GM12878 (cell line): ENCODE measurements at regions not wholly inside any gene's neighbourhood (a gene's known extent, or its start where the extent isn't known, plus 50 kb on each side); places are given as distances from the start of the nearest gene placed in this dataset.

Source experiments
- ATAC-seq: fragments of 200-7000 bp; cut with Tn5 transposase; 3 replicates; pipeline ENCODE4 v1.9.1; 2020; ENCODE audit warnings: mild to moderate bottlenecking, moderate library complexity
- BruUV-seq: library from RNA; stranded (reverse); fragments of 400-500 nt; replicated peaks from 2 replicates; lab custom pipeline; 2021; lab: Mats Ljungman, UMichigan
- CTCF ChIA-PET: fragments of 300-600 bp; sonication (Branson Sonifier 250); formaldehyde crosslinking; extraction: SDS; loops from one replicate; lab custom pipeline; 2021; ENCODE audit warnings: inconsistent platforms; lab: Yijun Ruan, JAX
- POLR2A ChIA-PET: fragments of 350-600 bp; formaldehyde crosslinking; extraction: SDS; loops from one replicate; lab custom pipeline; 2021; ENCODE audit warnings: inconsistent platforms; lab: Charles Lee
- RAD21 ChIA-PET: fragments of 300-600 bp; sonication (Branson Sonifier 250); formaldehyde crosslinking; loops from one replicate; lab custom pipeline; 2023; ENCODE audit warnings: antibody characterized with exemption; ENCODE audit not compliant: unreplicated experiment; lab: Charles Lee
- SMC1A ChIA-PET: fragments of 300-600 bp; sonication (Branson Sonifier 250); formaldehyde crosslinking; loops from one replicate; lab custom pipeline; 2023; ENCODE audit not compliant: unreplicated experiment, uncharacterized antibody; lab: Charles Lee
- DNase-seq: peaks from one replicate; pipeline ENCODE4 v3.0.0-alpha.2; 2011; ENCODE audit warnings: low read depth, low spot score
- FAIRE-seq: peaks from 3 replicates; lab custom pipeline; 2011; peaks lifted over from hg19 to GRCh38; lab: Jason Lieb, UNC
- H2AFZ ChIP-seq: 2 replicates; pipeline ENCODE4 v1.6.0; 2011; ENCODE audit warnings: low read depth, low read length, control low read depth; ENCODE audit not compliant: control insufficient read depth
- H3K27ac ChIP-seq: 2 replicates; pipeline ENCODE4 v1.5.1; 2011; ENCODE audit warnings: control low read depth; ENCODE audit not compliant: control insufficient read depth, insufficient read depth
- H3K27me3 ChIP-seq, 2 experiments: replicated peaks in 1 of 2; 2 replicates each; pipeline versions ENCODE4 v1.6.0 to v1.6.1; 2011; ENCODE audit warnings: low read length in 1 of 2; ENCODE audit not compliant: control insufficient read depth in 2 of 2, insufficient read depth in 2 of 2
- H3K36me3 ChIP-seq, 2 experiments: 2 replicates each; pipeline ENCODE4 v1.5.1; 2011; ENCODE audit warnings: low read length in 1 of 2; ENCODE audit not compliant: control insufficient read depth in 2 of 2, insufficient read depth in 2 of 2
- H3K4me1 ChIP-seq: 2 replicates; pipeline ENCODE4 v1.6.1; 2011; ENCODE audit warnings: mild to moderate bottlenecking, low read length, moderate library complexity, mixed read lengths; ENCODE audit not compliant: control insufficient read depth, insufficient read depth
- H3K4me2 ChIP-seq: 2 replicates; pipeline ENCODE4 v1.6.0; 2011; ENCODE audit warnings: control low read depth; ENCODE audit not compliant: control insufficient read depth, insufficient read depth
- H3K4me3 ChIP-seq: fragments of 200-600 bp; sonication (generic); 2 replicates; pipeline ENCODE4 v1.5.1; 2016
- H3K79me2 ChIP-seq: 2 replicates; pipeline ENCODE4 v1.6.0; 2011; ENCODE audit warnings: low read length; ENCODE audit not compliant: control insufficient read depth, insufficient read depth
- H3K9ac ChIP-seq: 2 replicates; pipeline ENCODE4 v1.8.0; 2011; ENCODE audit warnings: low read length, control low read depth, mixed read lengths; ENCODE audit not compliant: control insufficient read depth, insufficient read depth
- H3K9me3 ChIP-seq: replicated peaks from 3 replicates; pipeline ENCODE4 v1.5.1; 2011; ENCODE audit warnings: mild to moderate bottlenecking, low read length; ENCODE audit not compliant: control insufficient read depth, insufficient read depth
- H4K20me1 ChIP-seq: 2 replicates; pipeline ENCODE4 v1.6.0; 2011; ENCODE audit not compliant: control insufficient read depth, insufficient read depth
- ASH2L ChIP-seq: fragments of 300-600, 200-600 bp; sonication (generic); IDR thresholded peaks from 2 replicates; pipeline ENCODE4 v1.6.1; 2017; ENCODE audit warnings: low read depth, mild to moderate bottlenecking, borderline replicate concordance
- BCL11A ChIP-seq: IDR thresholded peaks from 2 replicates; pipeline ENCODE4 v1.6.1; 2011; ENCODE audit warnings: low read depth, low read length
- BHLHE40 ChIP-seq, 2 experiments: fragments of 450-650 bp in 1 of 2; IDR thresholded peaks; 2 replicates each; pipeline ENCODE4 v1.6.1; 2011 to 2017; ENCODE audit warnings: low read depth in 2 of 2, borderline replicate concordance in 1 of 2, improper control_type of control experiment in 1 of 2, low read length in 1 of 2, mild to moderate bottlenecking in 1 of 2
- GATAD2B ChIP-seq: fragments of 450-650 bp; conservative IDR thresholded peaks from 2 replicates; pipeline ENCODE4 v1.6.1; 2017; ENCODE audit warnings: low read depth, mild to moderate bottlenecking, moderate library complexity
- IKZF1 ChIP-seq: fragments of 450-650 bp; conservative IDR thresholded peaks from 2 replicates; pipeline ENCODE4 v1.6.1; 2017; ENCODE audit warnings: antibody characterized with exemption, mild to moderate bottlenecking
- MEF2B ChIP-seq: fragments of 450-650 bp; IDR thresholded peaks from 2 replicates; pipeline ENCODE4 v1.6.1; 2018; ENCODE audit warnings: mild to moderate bottlenecking, moderate library complexity; ENCODE audit not compliant: partially characterized antibody, poor library complexity, severe bottlenecking
- MTA3 ChIP-seq: IDR thresholded peaks from 2 replicates; pipeline ENCODE4 v1.6.1; 2012; ENCODE audit warnings: low read length, inconsistent platforms, borderline replicate concordance
- MYC ChIP-seq: IDR thresholded peaks from 2 replicates; pipeline ENCODE4 v1.6.1; 2011; ENCODE audit warnings: mild to moderate bottlenecking, low read length, moderate library complexity, inconsistent platforms; ENCODE audit not compliant: insufficient read depth, insufficient replicate concordance, insufficient read length, severe bottlenecking
- NFYB ChIP-seq: IDR thresholded peaks from 2 replicates; pipeline ENCODE4 v1.6.1; 2011; ENCODE audit warnings: low read depth, mild to moderate bottlenecking, low read length, improper control_type of control experiment, moderate library complexity; ENCODE audit not compliant: insufficient read depth
- NRF1 ChIP-seq: conservative IDR thresholded peaks from 2 replicates; pipeline ENCODE4 v1.6.1; 2011; ENCODE audit warnings: mild to moderate bottlenecking, low read depth, low read length, improper control_type of control experiment
- PRDM15 ChIP-seq: fragments of 450-650 bp; formaldehyde crosslinking; IDR thresholded peaks from 2 replicates; pipeline ENCODE4 v1.4.0; 2020; ENCODE audit warnings: mild to moderate bottlenecking, moderate library complexity
- RBBP5 ChIP-seq: fragments of 200-600 bp; sonication (generic); conservative IDR thresholded peaks from 2 replicates; pipeline ENCODE4 v1.6.1; 2016
- SIX5 ChIP-seq: IDR thresholded peaks from 2 replicates; pipeline ENCODE4 v1.6.1; 2011; ENCODE audit warnings: mild to moderate bottlenecking, low read depth, low read length, moderate library complexity; ENCODE audit not compliant: severe bottlenecking
- SMAD1 ChIP-seq: fragments of 450-650 bp; IDR thresholded peaks from 2 replicates; pipeline ENCODE4 v1.6.1; 2018; ENCODE audit warnings: mild to moderate bottlenecking, low read depth; ENCODE audit not compliant: partially characterized antibody
- SMARCA5 ChIP-seq: fragments of 450-650 bp; IDR thresholded peaks from 2 replicates; pipeline ENCODE4 v1.6.1; 2017; ENCODE audit warnings: mild to moderate bottlenecking
- SUZ12 ChIP-seq: fragments of 200-600 bp; sonication (generic); IDR thresholded peaks from one replicate; pipeline ENCODE4 v1.6.1; 2018; ENCODE audit warnings: antibody characterized with exemption, mild to moderate bottlenecking; ENCODE audit not compliant: unreplicated experiment
- YY1 ChIP-seq: IDR thresholded peaks from 2 replicates; pipeline ENCODE4 v1.6.1; 2011; ENCODE audit warnings: low read depth, mild to moderate bottlenecking, low read length
- ZNF592 ChIP-seq: fragments of 450-650 bp; IDR thresholded peaks from 2 replicates; pipeline ENCODE4 v1.6.1; 2017; ENCODE audit warnings: mild to moderate bottlenecking, moderate library complexity
- WGBS: methylation state at CpG from one replicate; pipeline ENCODE4 v1.1.6; 2016; ENCODE audit warnings: low lambda C conversion rate; ENCODE audit not compliant: insufficient replicate concordance, insufficient coverage; ENCODE audit errors: missing lambda C conversion rate; 5-methylcytosine and 5-hydroxymethylcytosine counted together
- in situ Hi-C: fragments of 300-500 bp; cut with MboI; formaldehyde crosslinking; loops from 9 replicates; pipeline ENCODE4 v1.14.3; 2018; ENCODE audit warnings: mixed read lengths
- intact Hi-C: fragments of 100-400 bp; cut with micrococcal nuclease; formaldehyde crosslinking; loops from one replicate; pipeline ENCODE4 v1.14.2; 2022; ENCODE audit not compliant: unreplicated experiment

- H3K27me3 ChIP-seq = no peaks in the 10 kb centered on the region; a peak in 1 of 4 replicates
- no peaks in the 10 kb centered on the region for H3K79me2 ChIP-seq
- POLR2A ChIA-PET = no interaction called here
- no peaks in the 10 kb centered on the region for H4K20me1 ChIP-seq
- no peaks in the 10 kb centered on the region for H3K36me3 ChIP-seq
- no TSS peak for BruUV-seq
- H3K4me1 ChIP-seq = no peaks in the 10 kb centered on the region
- in situ Hi-C loops (no loop called here), intact Hi-C loops (no loop called here)
- H3K27ac ChIP-seq = no peak overlapping the region
- CTCF ChIA-PET = no interaction called here
- WGBS = 13% methylated on average over 5 of the region's 5 CpGs
- ATAC-seq (no peak), FAIRE-seq (no peak), DNase-seq (no peak)
- H3K9ac ChIP-seq = no peak overlapping the region
- RAD21 ChIA-PET = no interaction called here
- H3K4me3 ChIP-seq = no peak overlapping the region
- H3K9me3 ChIP-seq = no peaks in the 10 kb centered on the region; the same call in 2 of the 3 replicates
- H3K4me2 ChIP-seq = no peak overlapping the region
- H2AFZ ChIP-seq = no peak overlapping the region
- SMC1A ChIA-PET = no interaction called here
- TF ChIP-seq IKZF1 (no peak), BHLHE40 (IDR thresholded peaks at IDR 0.05; ENCODE audit: borderline replicate concordance in 1 of 2, low read depth in 2 of 2, low read length in 1 of 2) (no peak), ASH2L (no peak), MTA3 (no peak), PRDM15 (CRISPR knock-in tag) (no peak), MEF2B (no peak), NFYB (no peak), YY1 (no peak), GATAD2B (no peak), NRF1 (no peak), SIX5 (no peak), SUZ12 (no peak), SMARCA5 (no peak), ZNF592 (no peak), SMAD1 (no peak), MYC (no peak), BCL11A (no peak), RBBP5 (no peak)
Observed at GRCh38 chr20:24138196-24138857, 149.7 kb upstream of the GGTLC1 start.
